Left renal cortex interstitium (tissue), 4 donors: ENCODE measurements at regions not wholly inside any gene's neighbourhood (a gene's known extent, or its start where the extent isn't known, plus 50 kb on each side); places are given as distances from the start of the nearest gene placed in this dataset.

ENCODE experiments used
- DNase-seq, 4 donors: peaks; one replicate each; pipeline ENCODE4 v3.0.0-alpha.2; 2013; ENCODE audit warnings: low read depth in 4 of 4, low spot score in 2 of 4, missing footprints in 1 of 4

GRCh38 chr9:131809941-131810344 lies 70.1 kb upstream of the RAPGEF1 start:
- DNase-seq: no peak

- DNase-seq: no peak
These were observed 68.4 kb upstream of the RAPGEF1 start for GRCh38 chr9:131808291-131808690.

GRCh38 chr9:131807144-131807983 lies 67.5 kb upstream of the RAPGEF1 start:
- DNase-seq: no peak

GRCh38 chr9:131805803-131806202 lies 65.9 kb upstream of the RAPGEF1 start:
- no peak for DNase-seq

GRCh38 chr9:131804826-131805225 lies 65.0 kb upstream of the RAPGEF1 start:
- no peak for DNase-seq

GRCh38 chr9:131803758-131804411 lies 64.0 kb upstream of the RAPGEF1 start:
- no peak for DNase-seq

- no peak for DNase-seq
These were observed 61.9 kb upstream of the RAPGEF1 start for GRCh38 chr9:131801810-131802209.

- DNase-seq: no peak
These were observed 61.0 kb upstream of the RAPGEF1 start for GRCh38 chr9:131800843-131801242.

GRCh38 chr9:131800366-131800765 lies 60.5 kb upstream of the RAPGEF1 start:
- no peak for DNase-seq

- DNase-seq: peak in 3 of 4 donors; percentile 28 to 66 (median 59)
These were observed 59.4 kb upstream of the RAPGEF1 start for GRCh38 chr9:131799177-131799823.

- no peak for DNase-seq
These were observed 58.4 kb upstream of the RAPGEF1 start for GRCh38 chr9:131798246-131798645.

GRCh38 chr9:131794393-131794792 lies 54.5 kb upstream of the RAPGEF1 start:
- no peak for DNase-seq

GRCh38 chr9:131791542-131792254 lies 51.8 kb upstream of the RAPGEF1 start:
- DNase-seq: no peak
